ENCODE measurements at regions not wholly inside any gene's neighbourhood (a gene's known extent, or its start where the extent isn't known, plus 50 kb on each side); places are given as distances from the start of the nearest gene placed in this dataset.

GRCh38 chr10:90403211-90404000 lies 454.4 kb downstream of the HTR7 start:
- TF ChIP-seq, protein P1, sequence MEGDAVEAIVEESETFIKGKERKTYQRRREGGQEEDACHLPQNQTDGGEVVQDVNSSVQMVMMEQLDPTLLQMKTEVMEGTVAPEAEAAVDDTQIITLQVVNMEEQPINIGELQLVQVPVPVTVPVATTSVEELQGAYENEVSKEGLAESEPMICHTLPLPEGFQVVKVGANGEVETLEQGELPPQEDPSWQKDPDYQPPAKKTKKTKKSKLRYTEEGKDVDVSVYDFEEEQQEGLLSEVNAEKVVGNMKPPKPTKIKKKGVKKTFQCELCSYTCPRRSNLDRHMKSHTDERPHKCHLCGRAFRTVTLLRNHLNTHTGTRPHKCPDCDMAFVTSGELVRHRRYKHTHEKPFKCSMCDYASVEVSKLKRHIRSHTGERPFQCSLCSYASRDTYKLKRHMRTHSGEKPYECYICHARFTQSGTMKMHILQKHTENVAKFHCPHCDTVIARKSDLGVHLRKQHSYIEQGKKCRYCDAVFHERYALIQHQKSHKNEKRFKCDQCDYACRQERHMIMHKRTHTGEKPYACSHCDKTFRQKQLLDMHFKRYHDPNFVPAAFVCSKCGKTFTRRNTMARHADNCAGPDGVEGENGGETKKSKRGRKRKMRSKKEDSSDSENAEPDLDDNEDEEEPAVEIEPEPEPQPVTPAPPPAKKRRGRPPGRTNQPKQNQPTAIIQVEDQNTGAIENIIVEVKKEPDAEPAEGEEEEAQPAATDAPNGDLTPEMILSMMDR (IDR thresholded peaks at IDR 0.05), result no peak
- TF ChIP-seq POLR2A (IDR thresholded peaks at IDR 0.05), result no peak

All from body of pancreas (tissue), 4 donors.